ENCODE measurements at regions not wholly inside any gene's neighbourhood (a gene's known extent, or its start where the extent isn't known, plus 50 kb on each side); places are given as distances from the start of the nearest gene placed in this dataset.

DNA sequence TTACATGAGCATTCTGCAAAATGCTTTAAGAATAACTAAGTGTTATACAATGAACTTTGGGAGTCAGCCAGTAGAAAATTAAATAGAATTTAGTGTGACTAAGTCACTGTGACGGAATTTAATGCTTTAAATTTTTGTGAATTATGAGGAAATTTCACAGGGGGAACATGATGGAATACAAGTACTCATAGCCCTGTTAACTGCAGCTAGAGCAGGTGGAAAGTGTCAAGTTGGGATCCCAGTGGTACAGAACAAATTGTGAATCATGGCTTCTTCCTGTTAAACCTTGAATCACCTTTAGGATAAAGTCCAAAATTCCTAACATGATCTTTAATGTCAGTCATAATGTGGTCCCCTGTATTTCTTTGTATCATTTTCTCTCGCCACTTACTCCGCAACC, 212.2 kb upstream of the CENPE start:
- ATAC-seq, result no peak
- Histone ChIP-seq H3K9me3 (replicated peaks; ENCODE audit: control insufficient read depth, insufficient read depth, low read depth, low read length) (no peaks in the 10 kb centered on the region), H3K4me1 (replicated peaks in 1 of 2; ENCODE audit: control insufficient read depth in 2 of 2, insufficient read depth in 2 of 2, low read length in 2 of 2) (no peaks in the 10 kb centered on the region), H4K20me1 (replicated peaks; ENCODE audit: control insufficient read depth, insufficient read depth, low read length) (no peaks in the 10 kb centered on the region), H3K4me2 (ENCODE audit: insufficient read depth, low read length) (no peak overlapping the region), H3K79me2 (ENCODE audit: control insufficient read depth, insufficient read depth, low read length) (no peaks in the 10 kb centered on the region), H3K27me3 (ENCODE audit: control insufficient read depth in 2 of 2, insufficient read depth in 2 of 2, low read length in 2 of 2) (no peaks in the 10 kb centered on the region), H3K27ac (ENCODE audit: extremely low read depth, low read depth, low read length) (no peak overlapping the region), H3K9me1 (ENCODE audit: control insufficient read depth, insufficient read depth, low read length) (no peaks in the 10 kb centered on the region), H2AFZ (ENCODE audit: low read depth, low read length) (no peak overlapping the region), H3K36me3 (ENCODE audit: control insufficient read depth, insufficient read depth, low read length) (no peaks in the 10 kb centered on the region), H3K4me3 (no peak overlapping the region), H3K9ac (ENCODE audit: insufficient read depth in 1 of 2, low read depth in 2 of 2, low read length in 2 of 2) (no peak overlapping the region)
- TF ChIP-seq ZKSCAN3 (CRISPR knock-in tag; IDR thresholded peaks at IDR 0.05), result no peak
- TF ChIP-seq PML (IDR thresholded peaks at IDR 0.05; ENCODE audit: low read length), result no peak
- TF ChIP-seq DNMT1 (IDR thresholded peaks at IDR 0.05), result no peak
- TF ChIP-seq, protein P1, sequence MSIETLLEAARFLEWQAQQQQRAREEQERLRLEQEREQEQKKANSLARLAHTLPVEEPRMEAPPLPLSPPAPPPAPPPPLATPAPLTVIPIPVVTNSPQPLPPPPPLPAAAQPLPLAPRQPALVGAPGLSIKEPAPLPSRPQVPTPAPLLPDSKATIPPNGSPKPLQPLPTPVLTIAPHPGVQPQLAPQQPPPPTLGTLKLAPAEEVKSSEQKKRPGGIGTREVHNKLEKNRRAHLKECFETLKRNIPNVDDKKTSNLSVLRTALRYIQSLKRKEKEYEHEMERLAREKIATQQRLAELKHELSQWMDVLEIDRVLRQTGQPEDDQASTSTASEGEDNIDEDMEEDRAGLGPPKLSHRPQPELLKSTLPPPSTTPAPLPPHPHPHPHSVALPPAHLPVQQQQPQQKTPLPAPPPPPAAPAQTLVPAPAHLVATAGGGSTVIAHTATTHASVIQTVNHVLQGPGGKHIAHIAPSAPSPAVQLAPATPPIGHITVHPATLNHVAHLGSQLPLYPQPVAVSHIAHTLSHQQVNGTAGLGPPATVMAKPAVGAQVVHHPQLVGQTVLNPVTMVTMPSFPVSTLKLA (conservative IDR thresholded peaks at IDR 0.05), result no peak
- TF ChIP-seq SMAD1 (IDR thresholded peaks at IDR 0.05; ENCODE audit: low read depth, low read length, partially characterized antibody), result no peak
- no peak for TF ChIP-seq TEAD4 (IDR thresholded peaks at IDR 0.05; ENCODE audit: low read length)
- TF ChIP-seq TEAD4 (CRISPR knock-in tag; IDR thresholded peaks at IDR 0.05; ENCODE audit: borderline replicate concordance), result no peak
- TF ChIP-seq, protein P2, sequence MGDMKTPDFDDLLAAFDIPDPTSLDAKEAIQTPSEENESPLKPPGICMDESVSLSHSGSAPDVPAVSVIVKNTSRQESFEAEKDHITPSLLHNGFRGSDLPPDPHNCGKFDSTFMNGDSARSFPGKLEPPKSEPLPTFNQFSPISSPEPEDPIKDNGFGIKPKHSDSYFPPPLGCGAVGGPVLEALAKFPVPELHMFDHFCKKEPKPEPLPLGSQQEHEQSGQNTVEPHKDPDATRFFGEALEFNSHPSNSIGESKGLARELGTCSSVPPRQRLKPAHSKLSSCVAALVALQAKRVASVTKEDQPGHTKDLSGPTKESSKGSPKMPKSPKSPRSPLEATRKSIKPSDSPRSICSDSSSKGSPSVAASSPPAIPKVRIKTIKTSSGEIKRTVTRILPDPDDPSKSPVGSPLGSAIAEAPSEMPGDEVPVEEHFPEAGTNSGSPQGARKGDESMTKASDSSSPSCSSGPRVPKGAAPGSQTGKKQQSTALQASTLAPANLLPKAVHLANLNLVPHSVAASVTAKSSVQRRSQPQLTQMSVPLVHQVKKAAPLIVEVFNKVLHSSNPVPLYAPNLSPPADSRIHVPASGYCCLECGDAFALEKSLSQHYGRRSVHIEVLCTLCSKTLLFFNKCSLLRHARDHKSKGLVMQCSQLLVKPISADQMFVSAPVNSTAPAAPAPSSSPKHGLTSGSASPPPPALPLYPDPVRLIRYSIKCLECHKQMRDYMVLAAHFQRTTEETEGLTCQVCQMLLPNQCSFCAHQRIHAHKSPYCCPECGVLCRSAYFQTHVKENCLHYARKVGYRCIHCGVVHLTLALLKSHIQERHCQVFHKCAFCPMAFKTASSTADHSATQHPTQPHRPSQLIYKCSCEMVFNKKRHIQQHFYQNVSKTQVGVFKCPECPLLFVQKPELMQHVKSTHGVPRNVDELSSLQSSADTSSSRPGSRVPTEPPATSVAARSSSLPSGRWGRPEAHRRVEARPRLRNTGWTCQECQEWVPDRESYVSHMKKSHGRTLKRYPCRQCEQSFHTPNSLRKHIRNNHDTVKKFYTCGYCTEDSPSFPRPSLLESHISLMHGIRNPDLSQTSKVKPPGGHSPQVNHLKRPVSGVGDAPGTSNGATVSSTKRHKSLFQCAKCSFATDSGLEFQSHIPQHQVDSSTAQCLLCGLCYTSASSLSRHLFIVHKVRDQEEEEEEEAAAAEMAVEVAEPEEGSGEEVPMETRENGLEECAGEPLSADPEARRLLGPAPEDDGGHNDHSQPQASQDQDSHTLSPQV (IDR thresholded peaks at IDR 0.05), result no peak
- no peak for TF ChIP-seq EP300 (IDR thresholded peaks at IDR 0.05; ENCODE audit: low read length)
- no peak for TF ChIP-seq POLR2H (tag; IDR thresholded peaks at IDR 0.05; ENCODE audit: low read depth)
- no peak for TF ChIP-seq RBM25 (IDR thresholded peaks at IDR 0.05; ENCODE audit: low read depth, low read length, severe bottlenecking)
- TF ChIP-seq ILF3 (IDR thresholded peaks at IDR 0.05; ENCODE audit: borderline replicate concordance), result no peak
- no peak for TF ChIP-seq MBD2 (IDR thresholded peaks at IDR 0.05; ENCODE audit: borderline replicate concordance, low read depth)
- POLR2A ChIA-PET, result no interaction called here
- CTCF ChIA-PET (ENCODE audit: low intra/inter-chr PET ratio), result no interaction called here
- intact Hi-C loops (cut with micrococcal nuclease) (no loop called here), in situ Hi-C loops (cut with MboI) (no loop called here)
- no peak for DNase-seq (ENCODE audit: extremely low read depth in 1 of 4, low spot score in 3 of 4)
- no peak for FAIRE-seq
- WGBS (ENCODE audit: insufficient coverage, low coverage, missing lambda C conversion rate), result 0% methylated on average over 3 of the region's 3 CpGs
- BruUV-seq (replicated peaks), result no TSS peak

Data from K562 (cell line).